Mesendoderm (in vitro differentiated cells): ENCODE measurements at regions not wholly inside any gene's neighbourhood (a gene's known extent, or its start where the extent isn't known, plus 50 kb on each side); places are given as distances from the start of the nearest gene placed in this dataset.
A peak's percentile ranks its signal among the peaks of the same experiment; 100 is the strongest.

Experiments
- DNase-seq: peaks from one replicate; pipeline ENCODE4 v3.0.0; 2013
- H2AK5ac ChIP-seq: 2 replicates; pipeline ENCODE4 v1.6.1; 2013; ENCODE audit warnings: low read length, inconsistent platforms
- H2BK120ac ChIP-seq: 2 replicates; pipeline ENCODE4 v1.6.1; 2013; ENCODE audit warnings: low read depth, mild to moderate bottlenecking, low read length, moderate library complexity, mixed read lengths
- H2BK15ac ChIP-seq: replicated peaks from 2 replicates; pipeline ENCODE4 v1.6.1; 2013; ENCODE audit warnings: low read depth, mild to moderate bottlenecking, moderate library complexity
- H2BK5ac ChIP-seq: 2 replicates; pipeline ENCODE4 v1.6.1; 2013; ENCODE audit warnings: low read length, inconsistent platforms
- H3K18ac ChIP-seq: 2 replicates; pipeline ENCODE4 v1.6.1; 2013; ENCODE audit warnings: mild to moderate bottlenecking, low read length, mixed read lengths
- H3K23ac ChIP-seq: one replicate; pipeline ENCODE4 v1.6.1; 2013; ENCODE audit warnings: low read length
- H3K27ac ChIP-seq: 2 replicates; pipeline ENCODE4 v1.5.1; 2013; ENCODE audit warnings: low read depth, mild to moderate bottlenecking, inconsistent platforms, low read length, moderate library complexity
- H3K27me3 ChIP-seq: 2 replicates; pipeline ENCODE4 v1.6.1; 2013; ENCODE audit warnings: low read length, control low read depth, mild to moderate bottlenecking, inconsistent platforms; ENCODE audit not compliant: insufficient read depth, poor library complexity
- H3K36me3 ChIP-seq: 2 replicates; pipeline ENCODE4 v1.6.1; 2013; ENCODE audit warnings: low read length, inconsistent platforms; ENCODE audit not compliant: control insufficient read depth, insufficient read depth
- H3K4ac ChIP-seq: one replicate; pipeline ENCODE4 v1.6.1; 2013; ENCODE audit warnings: low read depth, mild to moderate bottlenecking, low read length, moderate library complexity
- H3K4me1 ChIP-seq: 2 replicates; pipeline ENCODE4 v1.6.1; 2013; ENCODE audit warnings: low read depth, low read length, inconsistent platforms; ENCODE audit not compliant: control insufficient read depth
- H3K4me2 ChIP-seq: 2 replicates; pipeline ENCODE4 v1.6.1; 2013; ENCODE audit warnings: low read length
- H3K4me3 ChIP-seq: 2 replicates; pipeline ENCODE4 v1.5.1; 2013; ENCODE audit warnings: mild to moderate bottlenecking, low read length
- H3K56ac ChIP-seq: one replicate; pipeline ENCODE4 v1.6.1; 2013; ENCODE audit warnings: low read length
- H3K79me1 ChIP-seq: 2 replicates; pipeline ENCODE4 v1.6.1; 2013; ENCODE audit warnings: low read length, inconsistent platforms
- H3K79me2 ChIP-seq: 2 replicates; pipeline ENCODE4 v1.6.1; 2013; ENCODE audit warnings: mild to moderate bottlenecking, low read length; ENCODE audit not compliant: control insufficient read depth, insufficient read depth
- H3K9ac ChIP-seq: 2 replicates; pipeline ENCODE4 v1.6.1; 2013; ENCODE audit warnings: low read length, inconsistent platforms
- H4K5ac ChIP-seq: one replicate; pipeline ENCODE4 v1.6.1; 2013; ENCODE audit warnings: low read length
- H4K8ac ChIP-seq: one replicate; pipeline ENCODE4 v1.6.1; 2013; ENCODE audit warnings: low read depth, mild to moderate bottlenecking, control low read depth, low read length, moderate library complexity
- whole genome bisulfite sequencing: extraction: QIAGEN DNeasy Blood & Tissue Kit; methylation state at CpG from one replicate; pipeline ENCODE4 v1.1.7; 2013; ENCODE audit warnings: low lambda C conversion rate, missing lambda C conversion rate; ENCODE audit not compliant: insufficient coverage; ENCODE audit errors: extremely low coverage; 5-methylcytosine and 5-hydroxymethylcytosine counted together

- no peak overlapping the region for H2AK5ac ChIP-seq
- no peak overlapping the region for H2BK5ac ChIP-seq
- no CpG with 5 or more reads among the region's 3 CpGs for WGBS
- H3K27ac ChIP-seq, result no peak overlapping the region
- no peak overlapping the region for H3K9ac ChIP-seq
- H3K79me1 ChIP-seq, result no peaks in the 10 kb centered on the region
- no peak overlapping the region for H2BK120ac ChIP-seq
- H3K79me2 ChIP-seq, result no peaks in the 10 kb centered on the region
- no peaks in the 10 kb centered on the region for H3K36me3 ChIP-seq
- peak; percentile 59 for DNase-seq
- no peak overlapping the region for H4K5ac ChIP-seq
- H3K27me3 ChIP-seq, result no peaks in the 10 kb centered on the region
- H3K4me3 ChIP-seq, result no peak overlapping the region
- H3K4me1 ChIP-seq, result no peaks in the 10 kb centered on the region
- H3K56ac ChIP-seq, result no peak overlapping the region
- H4K8ac ChIP-seq, result no peak overlapping the region
- H3K18ac ChIP-seq, result no peak overlapping the region
- no peak overlapping the region for H2BK15ac ChIP-seq
- H3K23ac ChIP-seq, result no peak overlapping the region
- no peak overlapping the region for H3K4me2 ChIP-seq
- H3K4ac ChIP-seq, result no peak overlapping the region
These were observed 333.4 kb downstream of the KDM5D start for GRCh38 chrY:19410980-19411766.

DNA sequence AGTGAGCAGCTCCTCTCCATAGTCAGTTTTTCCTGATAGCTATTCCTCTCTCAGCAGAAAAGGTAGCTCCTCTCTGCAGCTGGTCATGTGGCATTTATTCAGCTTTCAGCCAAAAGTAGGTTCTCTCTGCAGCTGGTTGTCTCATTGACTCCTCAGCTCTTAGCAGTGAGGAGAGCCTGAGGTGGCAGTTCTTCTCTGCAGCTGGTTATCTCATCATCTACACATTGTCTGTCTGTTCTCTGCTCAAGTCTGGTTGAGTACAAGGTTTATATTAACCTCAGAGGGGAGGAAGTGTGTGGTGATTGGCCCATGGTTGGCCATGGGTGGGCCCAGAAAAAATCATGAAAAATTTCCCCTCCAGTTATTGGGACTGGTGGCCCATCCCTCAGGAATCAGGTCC is 338.3 kb downstream of the KDM5D start:
- Histone ChIP-seq H3K4me3 (no peak overlapping the region), H3K56ac (no peak overlapping the region), H3K79me2 (no peaks in the 10 kb centered on the region)

DNA sequence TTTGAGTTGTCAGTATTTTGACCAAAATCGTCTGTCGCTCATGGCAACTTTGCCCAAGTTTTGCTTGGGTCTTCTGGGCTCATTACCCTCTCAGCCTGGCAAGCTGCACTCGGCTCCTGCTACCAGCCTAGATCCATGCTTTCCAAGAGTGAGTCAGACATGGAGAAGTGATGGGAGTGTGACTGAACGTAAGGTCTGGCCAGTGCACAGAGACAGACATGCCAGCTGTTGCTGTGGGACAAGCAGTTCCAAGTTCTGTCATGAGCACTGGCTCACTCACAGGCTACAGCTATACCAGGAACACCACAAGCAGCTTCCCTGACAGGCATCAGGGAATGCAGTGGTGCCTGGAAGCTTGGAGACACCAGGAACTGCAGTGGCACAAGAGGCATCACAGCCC is 338.9 kb downstream of the KDM5D start:
- H4K8ac ChIP-seq, result no peak overlapping the region
- H3K27me3 ChIP-seq, result no peaks in the 10 kb centered on the region
- H3K27ac ChIP-seq, result no peak overlapping the region
- H3K18ac ChIP-seq, result no peak overlapping the region
- no peak overlapping the region for H3K4ac ChIP-seq
- H3K9ac ChIP-seq, result no peak overlapping the region
- no peak overlapping the region for H3K56ac ChIP-seq
- no peak overlapping the region for H2AK5ac ChIP-seq
- no peak overlapping the region for H2BK5ac ChIP-seq
- no peaks in the 10 kb centered on the region for H3K4me1 ChIP-seq
- H3K4me3 ChIP-seq, result no peak overlapping the region
- H3K79me2 ChIP-seq, result no peaks in the 10 kb centered on the region
- H3K79me1 ChIP-seq, result no peaks in the 10 kb centered on the region
- no peak for DNase-seq
- H3K4me2 ChIP-seq, result no peak overlapping the region
- H2BK120ac ChIP-seq, result no peak overlapping the region
- WGBS, result no CpG with 5 or more reads among the region's 4 CpGs
- no peak overlapping the region for H4K5ac ChIP-seq
- no peak overlapping the region for H2BK15ac ChIP-seq
- no peak overlapping the region for H3K23ac ChIP-seq
- H3K36me3 ChIP-seq, result no peaks in the 10 kb centered on the region

More for the DNA sequence above, 338.3 kb downstream of the KDM5D start:
- H3K23ac ChIP-seq, result no peak overlapping the region
- no peak overlapping the region for H3K4ac ChIP-seq
- H2BK5ac ChIP-seq, result no peak overlapping the region
- no peaks in the 10 kb centered on the region for H3K4me1 ChIP-seq
- H3K9ac ChIP-seq, result no peak overlapping the region
- H3K27me3 ChIP-seq, result no peaks in the 10 kb centered on the region
- no peak overlapping the region for H3K4me2 ChIP-seq
- H3K79me1 ChIP-seq, result no peaks in the 10 kb centered on the region
- H2BK15ac ChIP-seq, result no peak overlapping the region
- H4K5ac ChIP-seq, result no peak overlapping the region
- H3K18ac ChIP-seq, result no peak overlapping the region
- no peaks in the 10 kb centered on the region for H3K36me3 ChIP-seq
- no peak overlapping the region for H2AK5ac ChIP-seq
- DNase-seq, result no peak
- no peak overlapping the region for H2BK120ac ChIP-seq
- no peak overlapping the region for H4K8ac ChIP-seq
- H3K27ac ChIP-seq, result no peak overlapping the region

- Histone ChIP-seq H3K4ac (no peak overlapping the region), H3K18ac (no peak overlapping the region)
These were observed 351.6 kb downstream of the KDM5D start for GRCh38 chrY:19392876-19393275.

GRCh38 chrY:19391922-19392321 is 352.6 kb downstream of the KDM5D start:
- WGBS, result no CpG with 5 or more reads among the region's 1 CpG
- Histone ChIP-seq H3K4me1 (no peaks in the 10 kb centered on the region), H3K4me3 (no peak overlapping the region), H2AK5ac (no peak overlapping the region), H3K79me1 (no peaks in the 10 kb centered on the region), H2BK15ac (no peak overlapping the region), H2BK120ac (no peak overlapping the region), H3K79me2 (no peaks in the 10 kb centered on the region), H3K36me3 (no peaks in the 10 kb centered on the region), H3K4ac (no peak overlapping the region), H2BK5ac (no peak overlapping the region), H3K27me3 (no peaks in the 10 kb centered on the region), H3K4me2 (no peak overlapping the region), H3K56ac (no peak overlapping the region), H4K8ac (no peak overlapping the region), H4K5ac (no peak overlapping the region), H3K23ac (no peak overlapping the region), H3K18ac (no peak overlapping the region), H3K27ac (no peak overlapping the region), H3K9ac (no peak overlapping the region)
- DNase-seq, result no peak

More at GRCh38 chrY:19392876-19393275, 351.6 kb downstream of the KDM5D start:
- no peak overlapping the region for H2BK120ac ChIP-seq
- no peaks in the 10 kb centered on the region for H3K27me3 ChIP-seq
- H3K4me3 ChIP-seq, result no peak overlapping the region
- H3K23ac ChIP-seq, result no peak overlapping the region
- H2BK5ac ChIP-seq, result no peak overlapping the region
- no peak overlapping the region for H2BK15ac ChIP-seq
- H3K79me2 ChIP-seq, result no peaks in the 10 kb centered on the region
- no peak overlapping the region for H3K9ac ChIP-seq
- no peaks in the 10 kb centered on the region for H3K4me1 ChIP-seq
- H3K36me3 ChIP-seq, result no peaks in the 10 kb centered on the region
- H3K56ac ChIP-seq, result no peak overlapping the region
- H4K8ac ChIP-seq, result no peak overlapping the region
- H4K5ac ChIP-seq, result no peak overlapping the region
- H3K4me2 ChIP-seq, result no peak overlapping the region
- H3K27ac ChIP-seq, result no peak overlapping the region
- no peak for DNase-seq
- no peaks in the 10 kb centered on the region for H3K79me1 ChIP-seq
- no peak overlapping the region for H2AK5ac ChIP-seq

DNA sequence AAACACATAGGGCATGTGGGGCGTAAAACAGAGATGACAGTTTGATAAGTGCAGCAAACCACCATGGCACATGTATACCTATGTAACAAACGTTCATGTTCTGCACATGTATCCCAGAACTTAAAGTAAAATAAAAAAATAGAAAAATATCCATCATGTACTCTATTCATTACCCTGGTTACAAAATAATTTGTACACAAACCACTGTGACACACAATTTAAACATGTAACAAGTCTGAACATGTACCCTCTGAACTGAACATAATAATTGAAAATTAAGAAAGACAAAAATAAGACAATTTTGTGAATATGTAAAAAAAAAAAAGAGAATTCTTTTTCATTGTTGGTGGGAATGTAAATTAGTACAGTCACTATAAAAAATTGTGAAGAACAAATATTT is 379.2 kb downstream of the KDM5D start:
- Histone ChIP-seq H3K36me3 (no peaks in the 10 kb centered on the region), H3K4ac (no peak overlapping the region), H4K8ac (no peak overlapping the region), H2BK120ac (no peak overlapping the region), H2BK15ac (no peak overlapping the region), H3K4me2 (no peak overlapping the region), H2AK5ac (no peak overlapping the region), H3K9ac (no peak overlapping the region), H3K23ac (no peak overlapping the region), H3K79me1 (no peaks in the 10 kb centered on the region), H3K56ac (no peak overlapping the region), H3K27me3 (no peaks in the 10 kb centered on the region), H3K4me3 (no peak overlapping the region), H3K4me1 (no peaks in the 10 kb centered on the region), H3K27ac (no peak overlapping the region), H4K5ac (no peak overlapping the region), H2BK5ac (no peak overlapping the region), H3K79me2 (no peaks in the 10 kb centered on the region), H3K18ac (no peak overlapping the region)
- no CpG with 5 or more reads among the region's 2 CpGs for WGBS
- DNase-seq, result no peak
